Ovary (tissue), 7 donors: ENCODE measurements at regions not wholly inside any gene's neighbourhood (a gene's known extent, or its start where the extent isn't known, plus 50 kb on each side); places are given as distances from the start of the nearest gene placed in this dataset.

ENCODE experiments used
- DNase-seq, 5 donors: peaks; one replicate each; pipeline ENCODE4 v3.0.0-alpha.2; 2019 to 2020
- H3K27ac ChIP-seq, 2 donors: fragments of 200-600 bp; one replicate each; pipeline versions ENCODE4 v1.5.1 to v1.8.0; 2019 to 2022
- H3K27me3 ChIP-seq: fragments of 200-600 bp; one replicate; pipeline ENCODE4 v1.8.0; 2022
- H3K36me3 ChIP-seq: fragments of 200-600 bp; sonication (generic); one replicate; pipeline ENCODE4 v1.5.1; 2019
- H3K4me1 ChIP-seq: one replicate; pipeline ENCODE4 v1.8.1; 2013; ENCODE audit warnings: mild to moderate bottlenecking, moderate library complexity; ENCODE audit not compliant: insufficient read depth
- H3K4me3 ChIP-seq: fragments of 200-600 bp; sonication (generic); one replicate; pipeline ENCODE4 v1.5.1; 2017
- H3K9me3 ChIP-seq, 2 donors: fragments of 200-600 bp in 1 of 2; sonication (generic) in 1 of 2; one replicate each; pipeline versions ENCODE4 v1.5.1 to v1.8.1; 2013 to 2019; ENCODE audit warnings: mild to moderate bottlenecking in 1 of 2, moderate library complexity in 1 of 2
- CTCF ChIP-seq, 3 donors: fragments of 450-650 bp in 2 of 3; fragments of 200-600 bp in 1 of 3; IDR thresholded peaks; one replicate each; pipeline versions ENCODE4 v1.5.1 to v1.8.0; 2016 to 2022; ENCODE audit warnings: antibody characterized with exemption in 3 of 3, mild to moderate bottlenecking in 1 of 3
- EP300 ChIP-seq: sonication (generic); formaldehyde crosslinking; IDR thresholded peaks from one replicate; pipeline ENCODE4 v1.6.1; 2017; ENCODE audit warnings: antibody characterized with exemption
- POLR2A ChIP-seq: fragments of 450-650 bp; IDR thresholded peaks from one replicate; pipeline ENCODE4 v1.6.1; 2017; ENCODE audit warnings: antibody characterized with exemption, mild to moderate bottlenecking, moderate library complexity
- WGBS, 3 donors: extraction: QIAGEN DNeasy Blood & Tissue Kit in 1 of 3; methylation state at CpG; one replicate each; pipeline versions ENCODE4 v1.1.5 to v1.1.7; 2013 to 2017; 5-methylcytosine and 5-hydroxymethylcytosine counted together
- intact Hi-C, 4 donors: fragments of 100-400 bp; cut with DNase I; formaldehyde crosslinking; loops; one replicate each; pipeline versions ENCODE4 v1.11.0 to v1.15.1; 2022 to 2023
- donor health status: DM: no; HTN: no; CAD: no; lungs with moderate emphysema.
- donor health status: DM: no; HTN: no; CAD: no.
- donor health status: Bipolar disorder and iron deficiency.
- donor health status: DM: no; HTN: no; CAD: no.
- donor health status: DM: yes; HTN: yes; CAD: no.

DNA sequence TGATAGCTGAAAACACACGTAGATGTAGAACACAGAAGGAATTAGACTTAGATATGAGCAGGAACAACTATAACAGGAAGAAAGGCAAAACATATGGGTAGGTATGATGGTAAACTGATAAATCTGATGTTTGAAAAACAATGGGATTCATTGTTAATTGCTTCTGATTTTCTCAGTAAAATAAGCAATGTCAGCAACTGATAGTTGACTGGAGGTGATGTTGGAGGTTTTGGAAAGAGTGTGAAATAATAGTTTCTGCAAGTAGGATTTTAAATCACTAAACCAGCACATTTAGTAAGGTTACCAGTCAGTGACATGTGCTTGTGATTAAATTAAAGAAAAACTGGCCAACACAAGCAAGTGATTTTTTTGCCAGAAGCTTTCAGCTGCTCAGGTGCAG is 123.0 kb upstream of the CPNE8 start:
- no peaks in the 10 kb centered on the region for H3K4me1 ChIP-seq
- H3K27ac ChIP-seq, result no peak overlapping the region
- intact Hi-C loops, result no loop called here
- no peak overlapping the region for H3K4me3 ChIP-seq
- no peaks in the 10 kb centered on the region for H3K27me3 ChIP-seq
- WGBS, 3 donors, result 69 to 84% (median 83%) methylated on average over 1 of the region's 1 CpG
- no peaks in the 10 kb centered on the region for H3K36me3 ChIP-seq
- H3K9me3 ChIP-seq, result no peaks in the 10 kb centered on the region
- no peak for TF ChIP-seq POLR2A
- no peak for TF ChIP-seq CTCF (IDR thresholded peaks at IDR 0.05)
- DNase-seq, result no peak

DNA sequence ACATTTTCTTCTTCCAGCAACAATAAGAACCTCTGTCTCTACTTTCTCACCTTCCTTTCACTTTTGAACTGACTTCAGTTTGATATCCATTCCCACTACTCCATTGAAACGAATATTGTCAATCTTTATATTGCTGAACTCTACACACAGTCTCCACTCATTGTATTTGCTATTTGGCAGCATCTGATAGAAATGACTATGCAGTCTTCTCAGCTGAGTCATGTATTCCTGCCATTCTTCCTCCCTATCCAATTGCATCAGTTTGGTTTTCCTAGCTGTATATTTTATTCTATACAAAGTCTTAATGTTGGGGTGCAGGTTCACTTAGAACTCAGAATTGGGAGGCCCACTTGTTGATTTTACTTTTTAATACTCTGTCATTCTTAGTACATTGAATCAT is 107.5 kb upstream of the CPNE8 start:
- TF ChIP-seq POLR2A (no peak), CTCF (IDR thresholded peaks at IDR 0.05) (no peak), EP300 (no peak)
- intact Hi-C loops, result no loop called here
- H3K36me3 ChIP-seq, result no peaks in the 10 kb centered on the region
- H3K27me3 ChIP-seq, result no peaks in the 10 kb centered on the region
- no peak overlapping the region for H3K4me3 ChIP-seq
- H3K27ac ChIP-seq, result no peak overlapping the region
- H3K9me3 ChIP-seq, result no peaks in the 10 kb centered on the region
- no peaks in the 10 kb centered on the region for H3K4me1 ChIP-seq
- WGBS, 3 donors, result 62 to 76% (median 71%) methylated on average over 1 of the region's 1 CpG
- no peak for DNase-seq

- intact Hi-C loops, result no loop called here
- Histone ChIP-seq H3K4me1 (no peaks in the 10 kb centered on the region), H3K27ac (no peak overlapping the region), H3K4me3 (no peak overlapping the region), H3K9me3 (no peaks in the 10 kb centered on the region), H3K27me3 (no peaks in the 10 kb centered on the region), H3K36me3 (no peaks in the 10 kb centered on the region)
- WGBS, 3 donors, result 33 to 44% (median 35%) methylated on average over 2 of the region's 2 CpGs
- DNase-seq, result no peak
- TF ChIP-seq EP300, result no peak
- TF ChIP-seq POLR2A, result no peak
- no peak for TF ChIP-seq CTCF (IDR thresholded peaks at IDR 0.05)
Measured at GRCh38 chr12:39011166-39011565, 105.8 kb upstream of the CPNE8 start.

DNA sequence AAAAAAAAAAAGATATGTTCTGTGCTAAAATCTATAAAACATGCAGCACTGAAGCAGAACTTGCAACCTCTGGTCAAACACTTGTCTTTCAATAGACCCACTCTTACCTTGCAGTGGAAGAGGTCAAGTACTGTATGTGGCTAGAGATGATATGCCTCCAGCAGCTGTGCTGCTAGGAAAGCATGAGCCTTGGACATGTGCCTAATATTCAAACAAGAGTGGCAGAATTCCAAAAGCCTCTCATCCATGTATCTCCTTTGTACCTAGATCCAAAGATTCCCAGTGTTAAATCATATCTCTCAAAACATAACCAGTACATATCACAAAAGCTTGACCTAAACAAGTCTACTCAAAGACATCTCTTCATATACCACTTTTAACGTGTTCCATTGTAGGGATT is 105.0 kb upstream of the CPNE8 start:
- Histone ChIP-seq H3K9me3 (no peaks in the 10 kb centered on the region), H3K27me3 (no peaks in the 10 kb centered on the region), H3K4me1 (no peaks in the 10 kb centered on the region), H3K36me3 (no peaks in the 10 kb centered on the region), H3K27ac (no peak overlapping the region), H3K4me3 (no peak overlapping the region)
- 21 to 35% (median 33%) methylated on average over 1 of the region's 1 CpG for WGBS, 3 donors
- no peak for TF ChIP-seq POLR2A
- no peak for TF ChIP-seq CTCF (IDR thresholded peaks at IDR 0.05)
- no peak for TF ChIP-seq EP300
- intact Hi-C loops, result no loop called here
- DNase-seq, result no peak

DNA sequence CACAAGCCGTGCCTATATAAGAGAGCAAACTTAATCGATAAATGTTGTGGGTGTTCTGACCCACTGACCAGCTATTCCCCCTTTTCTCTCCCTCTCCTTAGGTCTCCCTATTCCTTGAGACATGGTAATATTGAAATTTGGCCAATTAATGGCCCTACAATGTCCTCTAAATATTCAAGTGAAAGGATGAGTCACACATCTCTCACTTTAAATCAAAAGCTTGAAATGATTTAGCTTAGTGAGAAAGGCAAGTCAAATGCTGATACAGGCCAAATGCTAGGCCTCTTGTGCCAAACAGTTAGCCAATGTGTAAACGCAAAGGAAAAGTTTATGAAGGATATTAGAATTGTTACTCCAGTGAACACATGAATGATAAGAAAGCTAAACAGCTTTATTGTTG is 102.2 kb upstream of the CPNE8 start:
- Histone ChIP-seq H3K27me3 (no peaks in the 10 kb centered on the region), H3K27ac (no peak overlapping the region), H3K9me3 (no peaks in the 10 kb centered on the region), H3K36me3 (no peaks in the 10 kb centered on the region), H3K4me1 (no peaks in the 10 kb centered on the region), H3K4me3 (no peak overlapping the region)
- intact Hi-C loops, result no loop called here
- TF ChIP-seq POLR2A, result no peak
- TF ChIP-seq CTCF (IDR thresholded peaks at IDR 0.05), result no peak
- no peak for TF ChIP-seq EP300
- 27 to 74% (median 69%) methylated on average over 3 of the region's 3 CpGs for WGBS, 3 donors
- DNase-seq, result no peak
